Natural killer cell (primary cell): ENCODE measurements at regions not wholly inside any gene's neighbourhood (a gene's known extent, or its start where the extent isn't known, plus 50 kb on each side); places are given as distances from the start of the nearest gene placed in this dataset.

Experiments
- ATAC-seq, 3 donors: fragments of 150-1000 bp in 2 of 3; fragments of 200-7000 bp in 1 of 3; cut with Tn5 transposase; 1 replicate in 1 of 3; 2 replicates in 2 of 3; pipeline ENCODE4 v1.10.0; 2021; ENCODE audit warnings: mild to moderate bottlenecking in 2 of 3, moderate library complexity in 2 of 3
- DNase-seq, 2 donors: peaks; one replicate each; pipeline versions ENCODE4 v3.0.0 to v3.0.0-alpha.2; 2013 to 2021; ENCODE audit warnings: mixed read lengths in 1 of 2
- H3K27ac ChIP-seq: one replicate; pipeline ENCODE4 v1.5.1; 2013; ENCODE audit warnings: mild to moderate bottlenecking, low read length
- H3K27me3 ChIP-seq: one replicate; pipeline ENCODE4 v1.6.1; 2013; ENCODE audit warnings: low read length; ENCODE audit not compliant: control insufficient read depth, insufficient read depth
- H3K36me3 ChIP-seq: one replicate; pipeline ENCODE4 v1.6.1; 2013; ENCODE audit warnings: low read length; ENCODE audit not compliant: control insufficient read depth, insufficient read depth
- H3K4me1 ChIP-seq: one replicate; pipeline ENCODE4 v1.6.1; 2013; ENCODE audit warnings: low read length; ENCODE audit not compliant: control insufficient read depth, insufficient read depth
- H3K4me3 ChIP-seq: one replicate; pipeline ENCODE4 v1.5.1; 2013; ENCODE audit warnings: low read length
- H3K9me3 ChIP-seq: one replicate; pipeline ENCODE4 v1.6.1; 2013; ENCODE audit warnings: low read length; ENCODE audit not compliant: control insufficient read depth, insufficient read depth
- H3K27ac Mint-ChIP-seq, 2 donors: one replicate each; pipeline ENCODE4 v1.8.0; 2022; ENCODE audit warnings: mild to moderate bottlenecking in 2 of 2, mixed read lengths in 2 of 2, moderate library complexity in 1 of 2
- H3K27me3 Mint-ChIP-seq, 2 donors: one replicate each; pipeline ENCODE4 v1.8.0; 2022; ENCODE audit warnings: low read depth in 2 of 2, mixed read lengths in 2 of 2
- H3K36me3 Mint-ChIP-seq: one replicate; pipeline ENCODE4 v1.8.0; 2022; ENCODE audit warnings: mixed read lengths
- H3K4me1 Mint-ChIP-seq, 2 donors: one replicate each; pipeline ENCODE4 v1.8.0; 2022; ENCODE audit warnings: mixed read lengths in 2 of 2
- H3K4me3 Mint-ChIP-seq: one replicate; pipeline ENCODE4 v1.8.0; 2022; ENCODE audit warnings: mild to moderate bottlenecking, moderate library complexity, mixed read lengths
- H3K9me3 Mint-ChIP-seq, 2 donors: one replicate each; pipeline ENCODE4 v1.8.0; 2022; ENCODE audit warnings: mixed read lengths in 2 of 2
- WGBS: methylation state at CpG from one replicate; pipeline ENCODE4 v1.1.7; 2013; ENCODE audit warnings: missing lambda C conversion rate; ENCODE audit not compliant: insufficient coverage; 5-methylcytosine and 5-hydroxymethylcytosine counted together
- intact Hi-C: fragments of 100-400 bp; cut with micrococcal nuclease; formaldehyde crosslinking; loops from one replicate; pipeline ENCODE4 v1.14.2; 2022
- TF ChIP-seq, protein P1 (sequence below): fragments of 200-600 bp; IDR thresholded peaks from one replicate; pipeline ENCODE4 v1.8.0; 2022; ENCODE audit warnings: antibody characterized with exemption

DNA sequence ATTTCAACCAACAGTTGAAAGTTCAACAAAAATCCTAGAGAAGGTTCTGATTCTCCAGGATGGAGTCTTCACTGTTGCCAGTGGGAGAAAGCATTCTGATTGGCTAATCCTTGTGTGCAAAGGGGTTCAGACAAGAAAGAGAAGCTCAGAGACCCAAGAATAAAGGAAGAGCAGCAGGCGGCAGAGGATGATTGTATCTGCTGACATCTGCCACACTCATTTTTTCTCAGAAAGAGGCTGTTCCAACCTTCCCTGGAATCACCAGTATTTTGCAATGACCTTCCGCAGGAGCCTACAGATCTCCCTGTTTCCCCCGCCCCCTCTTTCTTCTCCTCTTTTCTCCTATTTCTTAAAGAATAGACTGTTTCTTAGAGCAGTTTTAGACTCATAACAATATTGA, 376.7 kb downstream of the CDH26 start:
- Mint-ChIP-seq H3K27me3 (peaks cover 0 to 3% of the 10 kb centered on the region in 2 donors), H3K27ac (no peak overlapping the region), H3K36me3 (no peaks in the 10 kb centered on the region), H3K4me1 (peaks cover 5 to 6% of the 10 kb centered on the region in 2 donors), H3K4me3 (no peak overlapping the region), H3K9me3 (no peaks in the 10 kb centered on the region)
- DNase-seq (no peak), ATAC-seq (no peak)
- no peaks in the 10 kb centered on the region for H3K4me1 ChIP-seq
- intact Hi-C loops: no loop called here
- no peaks in the 10 kb centered on the region for H3K9me3 ChIP-seq
- H3K27me3 ChIP-seq: no peaks in the 10 kb centered on the region
- H3K36me3 ChIP-seq: no peaks in the 10 kb centered on the region
- TF ChIP-seq, protein P1, sequence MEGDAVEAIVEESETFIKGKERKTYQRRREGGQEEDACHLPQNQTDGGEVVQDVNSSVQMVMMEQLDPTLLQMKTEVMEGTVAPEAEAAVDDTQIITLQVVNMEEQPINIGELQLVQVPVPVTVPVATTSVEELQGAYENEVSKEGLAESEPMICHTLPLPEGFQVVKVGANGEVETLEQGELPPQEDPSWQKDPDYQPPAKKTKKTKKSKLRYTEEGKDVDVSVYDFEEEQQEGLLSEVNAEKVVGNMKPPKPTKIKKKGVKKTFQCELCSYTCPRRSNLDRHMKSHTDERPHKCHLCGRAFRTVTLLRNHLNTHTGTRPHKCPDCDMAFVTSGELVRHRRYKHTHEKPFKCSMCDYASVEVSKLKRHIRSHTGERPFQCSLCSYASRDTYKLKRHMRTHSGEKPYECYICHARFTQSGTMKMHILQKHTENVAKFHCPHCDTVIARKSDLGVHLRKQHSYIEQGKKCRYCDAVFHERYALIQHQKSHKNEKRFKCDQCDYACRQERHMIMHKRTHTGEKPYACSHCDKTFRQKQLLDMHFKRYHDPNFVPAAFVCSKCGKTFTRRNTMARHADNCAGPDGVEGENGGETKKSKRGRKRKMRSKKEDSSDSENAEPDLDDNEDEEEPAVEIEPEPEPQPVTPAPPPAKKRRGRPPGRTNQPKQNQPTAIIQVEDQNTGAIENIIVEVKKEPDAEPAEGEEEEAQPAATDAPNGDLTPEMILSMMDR: no peak
- H3K4me3 ChIP-seq: no peak overlapping the region
- 97% methylated on average over 3 of the region's 3 CpGs for WGBS
- no peak overlapping the region for H3K27ac ChIP-seq

- 84% methylated on average over 8 of the region's 8 CpGs for WGBS
- H3K27ac Mint-ChIP-seq: no peak overlapping the region
- no peaks in the 10 kb centered on the region for H3K9me3 ChIP-seq
- no peak overlapping the region for H3K4me3 Mint-ChIP-seq
- H3K4me1 Mint-ChIP-seq: peaks cover 5 to 6% of the 10 kb centered on the region in 2 donors
- H3K27ac ChIP-seq: no peak overlapping the region
- no peaks in the 10 kb centered on the region for H3K36me3 Mint-ChIP-seq
- no peaks in the 10 kb centered on the region for H3K9me3 Mint-ChIP-seq
- H3K27me3 ChIP-seq: no peaks in the 10 kb centered on the region
- H3K36me3 ChIP-seq: no peaks in the 10 kb centered on the region
- H3K4me1 ChIP-seq: no peaks in the 10 kb centered on the region
- H3K4me3 ChIP-seq: no peak overlapping the region
- intact Hi-C loops: no loop called here
- TF ChIP-seq, protein P1: no peak
- ATAC-seq (no peak), DNase-seq (no peak)
- H3K27me3 Mint-ChIP-seq: peaks cover 0 to 6% of the 10 kb centered on the region in 2 donors
Measured at GRCh38 chr20:60338556-60338955, 380.3 kb downstream of the CDH26 start.

- no peaks in the 10 kb centered on the region for H3K36me3 Mint-ChIP-seq
- no peaks in the 10 kb centered on the region for H3K36me3 ChIP-seq
Measured at GRCh38 chr20:60339738-60340137, 381.5 kb downstream of the CDH26 start.

GRCh38 chr20:60340232-60340631, 382.0 kb downstream of the CDH26 start:
- peaks cover 5 to 6% of the 10 kb centered on the region in 2 donors for H3K4me1 Mint-ChIP-seq
- intact Hi-C loops: no loop called here
- peaks cover 0 to 6% of the 10 kb centered on the region in 2 donors for H3K27me3 Mint-ChIP-seq
- no peak overlapping the region for H3K27ac Mint-ChIP-seq
- no peak for DNase-seq
- WGBS: 79% methylated on average over 4 of the region's 4 CpGs
- Histone ChIP-seq H3K27me3 (no peaks in the 10 kb centered on the region), H3K27ac (no peak overlapping the region), H3K36me3 (no peaks in the 10 kb centered on the region), H3K9me3 (no peaks in the 10 kb centered on the region), H3K4me3 (no peak overlapping the region), H3K4me1 (no peaks in the 10 kb centered on the region)
- H3K4me3 Mint-ChIP-seq: no peak overlapping the region
- ATAC-seq: no peak
- no peaks in the 10 kb centered on the region for H3K9me3 Mint-ChIP-seq
- TF ChIP-seq, protein P1: no peak
- no peaks in the 10 kb centered on the region for H3K36me3 Mint-ChIP-seq

More at GRCh38 chr20:60339738-60340137, 381.5 kb downstream of the CDH26 start:
- ATAC-seq: no peak
- Histone ChIP-seq H3K4me1 (no peaks in the 10 kb centered on the region), H3K4me3 (no peak overlapping the region), H3K9me3 (no peaks in the 10 kb centered on the region), H3K27ac (no peak overlapping the region), H3K27me3 (no peaks in the 10 kb centered on the region)
- no peak for DNase-seq
- Mint-ChIP-seq H3K9me3 (no peaks in the 10 kb centered on the region), H3K27me3 (peaks cover 0 to 6% of the 10 kb centered on the region in 2 donors), H3K4me3 (no peak overlapping the region), H3K27ac (no peak overlapping the region), H3K4me1 (peaks cover 5 to 6% of the 10 kb centered on the region in 2 donors)
- TF ChIP-seq, protein P1: no peak
- 82% methylated on average over 6 of the region's 6 CpGs for WGBS
- intact Hi-C loops: no loop called here
